Peyer's patch (tissue), 4 donors: ENCODE measurements at regions not wholly inside any gene's neighbourhood (a gene's known extent, or its start where the extent isn't known, plus 50 kb on each side); places are given as distances from the start of the nearest gene placed in this dataset.
A peak's percentile ranks its signal among the peaks of the same experiment; 100 is the strongest.

Experiments
- DNase-seq, 3 donors: peaks; one replicate each; pipeline ENCODE4 v3.0.0-alpha.2; 2017 to 2019
- H3K27ac ChIP-seq, 4 donors: fragments of 200-600 bp; sonication (generic); one replicate each; pipeline ENCODE4 v1.5.1; 2016 to 2019
- H3K27me3 ChIP-seq, 2 donors: fragments of 200-600 bp; sonication (generic); one replicate each; pipeline ENCODE4 v1.5.1; 2019
- H3K36me3 ChIP-seq, 3 donors: fragments of 200-600 bp; sonication (generic); one replicate each; pipeline ENCODE4 v1.5.1; 2016 to 2019
- H3K4me1 ChIP-seq, 4 donors: fragments of 200-600 bp; sonication (generic); one replicate each; pipeline ENCODE4 v1.5.1; 2016 to 2019
- H3K4me3 ChIP-seq, 4 donors: fragments of 200-600 bp; sonication (generic); 1 replicate in 3 of 4; 2 replicates in 1 of 4; pipeline ENCODE4 v1.5.1; 2016 to 2019; ENCODE audit warnings: mild to moderate bottlenecking in 1 of 4
- H3K9me3 ChIP-seq, 4 donors: fragments of 200-600 bp; sonication (generic); one replicate each; pipeline ENCODE4 v1.5.1; 2016 to 2019; ENCODE audit warnings: mild to moderate bottlenecking in 1 of 4
- POLR2A ChIP-seq, 2 donors: fragments of 450-650 bp; IDR thresholded peaks; one replicate each; pipeline ENCODE4 v1.5.1; 2017; ENCODE audit warnings: antibody characterized with exemption in 2 of 2, mild to moderate bottlenecking in 2 of 2, moderate library complexity in 2 of 2
- TF ChIP-seq, protein P1 (sequence below), 6 experiments: fragments of 450-650 bp in 4 of 6; fragments of 200-600 bp in 2 of 6; sonication (generic) in 1 of 6; IDR thresholded peaks; one replicate each; pipeline ENCODE4 v1.5.1; 2017 to 2019; ENCODE audit warnings: antibody characterized with exemption in 6 of 6, mild to moderate bottlenecking in 3 of 6, moderate library complexity in 1 of 6

DNA sequence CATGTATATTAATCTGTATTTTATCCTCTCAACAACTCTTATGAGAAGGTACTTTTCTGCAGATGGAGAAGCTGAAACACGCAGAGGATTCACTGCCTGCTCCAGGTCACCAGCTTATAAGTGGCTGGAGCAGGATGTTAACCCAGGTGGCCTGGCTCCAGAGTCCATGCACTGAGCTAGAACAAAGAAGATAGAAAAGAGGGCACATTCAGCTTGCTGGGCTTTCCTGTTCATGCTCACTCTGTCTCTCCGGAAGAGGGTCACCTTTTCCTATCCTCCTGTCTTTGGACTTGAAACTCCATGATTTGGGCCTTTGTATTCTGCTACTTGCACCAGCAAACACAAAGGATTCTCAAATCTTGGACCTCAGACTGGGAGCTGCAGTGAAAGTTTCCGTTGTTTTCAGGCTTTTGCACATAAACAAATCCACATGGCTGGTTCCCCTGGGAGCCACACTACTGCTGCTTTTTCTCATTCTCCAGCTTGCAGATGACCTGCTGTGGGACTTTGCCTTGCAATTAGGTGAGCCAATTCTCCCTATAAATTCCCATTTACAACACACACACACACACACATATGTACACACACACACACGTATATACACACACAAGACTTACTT is 117.3 kb upstream of the GRK3 start:
- H3K27ac ChIP-seq, result peak overlapping the region in 1 of 4 donors; percentile 75
- TF ChIP-seq, protein P1, sequence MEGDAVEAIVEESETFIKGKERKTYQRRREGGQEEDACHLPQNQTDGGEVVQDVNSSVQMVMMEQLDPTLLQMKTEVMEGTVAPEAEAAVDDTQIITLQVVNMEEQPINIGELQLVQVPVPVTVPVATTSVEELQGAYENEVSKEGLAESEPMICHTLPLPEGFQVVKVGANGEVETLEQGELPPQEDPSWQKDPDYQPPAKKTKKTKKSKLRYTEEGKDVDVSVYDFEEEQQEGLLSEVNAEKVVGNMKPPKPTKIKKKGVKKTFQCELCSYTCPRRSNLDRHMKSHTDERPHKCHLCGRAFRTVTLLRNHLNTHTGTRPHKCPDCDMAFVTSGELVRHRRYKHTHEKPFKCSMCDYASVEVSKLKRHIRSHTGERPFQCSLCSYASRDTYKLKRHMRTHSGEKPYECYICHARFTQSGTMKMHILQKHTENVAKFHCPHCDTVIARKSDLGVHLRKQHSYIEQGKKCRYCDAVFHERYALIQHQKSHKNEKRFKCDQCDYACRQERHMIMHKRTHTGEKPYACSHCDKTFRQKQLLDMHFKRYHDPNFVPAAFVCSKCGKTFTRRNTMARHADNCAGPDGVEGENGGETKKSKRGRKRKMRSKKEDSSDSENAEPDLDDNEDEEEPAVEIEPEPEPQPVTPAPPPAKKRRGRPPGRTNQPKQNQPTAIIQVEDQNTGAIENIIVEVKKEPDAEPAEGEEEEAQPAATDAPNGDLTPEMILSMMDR (IDR thresholded peaks at IDR 0.05), result no peak
- TF ChIP-seq POLR2A (IDR thresholded peaks at IDR 0.05), result no peak
- H3K4me1 ChIP-seq, result peaks cover 0 to 34% (median 2%) of the 10 kb centered on the region in 4 donors
- no peak overlapping the region for H3K4me3 ChIP-seq
- DNase-seq, result no peak
- no peaks in the 10 kb centered on the region for H3K27me3 ChIP-seq
- H3K36me3 ChIP-seq, result no peaks in the 10 kb centered on the region
- no peaks in the 10 kb centered on the region for H3K9me3 ChIP-seq

DNA sequence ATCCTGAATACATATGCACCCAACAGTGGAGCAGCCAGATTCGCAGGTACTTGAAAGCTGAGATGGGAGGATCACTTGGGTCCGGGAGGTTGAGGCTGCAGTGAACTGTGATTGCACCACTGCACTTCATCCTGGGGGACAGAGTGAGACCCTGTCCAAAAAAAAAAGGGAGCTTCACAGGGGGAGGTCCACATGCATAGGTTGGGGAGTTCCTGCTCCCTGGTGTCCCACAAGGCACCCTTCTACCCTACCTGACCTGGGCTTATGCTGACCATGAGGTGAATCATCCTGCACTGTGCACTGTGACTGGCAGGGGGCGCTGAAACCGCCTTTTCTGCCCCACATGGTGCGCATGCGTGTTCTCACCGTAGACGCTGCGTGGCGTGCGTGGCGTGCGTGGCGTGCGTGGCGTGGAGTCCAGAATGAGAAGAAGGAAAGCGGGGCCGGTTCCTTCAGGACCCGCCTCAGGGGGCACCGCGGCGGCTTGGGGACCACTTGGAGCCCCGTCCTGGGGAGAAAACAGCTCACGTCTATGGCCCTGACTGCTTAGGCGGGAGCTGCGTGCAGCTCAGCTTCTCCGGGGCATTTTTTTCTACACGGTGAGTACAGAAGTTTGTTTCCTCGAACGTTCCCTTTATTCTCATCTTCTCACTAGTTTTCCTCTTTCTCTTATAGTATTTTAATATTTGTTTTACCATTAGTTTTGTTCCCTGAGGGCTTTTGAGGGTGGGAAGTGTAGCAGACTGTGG is 116.6 kb upstream of the GRK3 start:
- Histone ChIP-seq H3K4me1 (peaks cover 0 to 36% (median 2%) of the 10 kb centered on the region in 4 donors), H3K9me3 (no peaks in the 10 kb centered on the region), H3K27ac (peak overlapping the region; percentile 60 to 81 (median 77)), H3K4me3 (peak overlapping the region; percentile 57 to 92 (median 68)), H3K27me3 (no peaks in the 10 kb centered on the region), H3K36me3 (no peaks in the 10 kb centered on the region)
- TF ChIP-seq, protein P1 (IDR thresholded peaks at IDR 0.05), result peak; percentile 84 to 99 (median 95)
- TF ChIP-seq POLR2A (IDR thresholded peaks at IDR 0.05), result peak in 1 of 2 donors; percentile 40
- DNase-seq, result peak; percentile 82 to 95 (median 94)

DNA sequence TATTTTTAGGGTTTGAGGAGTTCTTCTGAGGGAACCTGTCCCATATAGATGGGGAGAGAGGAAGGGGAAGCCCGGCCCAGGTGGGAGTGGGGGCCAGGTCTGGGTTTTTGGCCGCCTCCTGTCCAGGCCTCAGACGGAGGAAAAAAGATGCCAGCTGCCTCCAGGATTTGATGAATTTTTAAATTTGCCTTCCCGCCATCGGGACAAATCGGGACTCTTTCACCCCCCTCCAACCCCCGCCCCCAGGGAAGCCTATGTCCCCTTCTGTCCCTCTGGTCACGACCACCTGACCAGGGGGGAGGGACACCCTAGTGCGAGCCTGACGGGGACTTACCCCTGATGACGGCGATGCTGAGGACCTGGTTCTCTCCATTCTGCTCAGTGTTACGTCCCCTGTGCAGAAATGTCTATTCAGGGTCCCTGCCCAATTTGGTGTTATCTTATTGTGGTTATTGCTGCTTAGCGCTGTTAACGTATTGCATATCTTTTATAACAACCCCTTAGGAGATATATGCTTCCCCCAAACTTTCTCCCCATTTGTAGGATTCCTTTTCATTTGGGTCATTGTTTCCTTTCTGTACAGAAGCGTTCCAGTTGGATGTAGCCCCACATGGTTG is 115.9 kb upstream of the GRK3 start:
- DNase-seq, result no peak

DNA sequence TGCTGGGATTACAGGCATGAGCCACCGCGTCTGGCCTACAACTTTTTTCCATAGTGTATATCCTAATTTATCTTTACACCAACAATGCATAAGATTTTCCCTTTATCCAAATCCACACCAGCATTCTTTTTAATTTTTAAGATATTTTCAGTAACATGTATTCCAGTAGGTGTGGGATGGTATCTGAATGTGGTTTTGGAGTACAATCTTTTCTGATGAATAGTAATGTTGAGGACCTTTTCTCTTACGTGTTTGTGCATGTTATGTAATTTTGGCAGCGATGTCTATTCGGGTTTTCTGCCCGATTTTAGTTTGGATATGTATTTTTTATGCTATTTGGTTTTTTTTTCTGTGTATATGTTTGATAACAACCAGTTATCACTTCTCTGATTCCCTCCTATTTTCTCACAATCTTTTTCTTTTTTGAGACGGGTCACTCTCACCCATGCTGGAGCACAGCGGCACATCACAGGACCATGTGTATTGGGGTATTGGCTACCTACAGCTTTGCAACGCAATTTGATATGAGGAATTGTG is 114.6 kb upstream of the GRK3 start:
- TF ChIP-seq, protein P1 (IDR thresholded peaks at IDR 0.05), result no peak
- no peak for TF ChIP-seq POLR2A (IDR thresholded peaks at IDR 0.05)

More for the DNA sequence above, 115.9 kb upstream of the GRK3 start:
- Histone ChIP-seq H3K27ac (peak overlapping the region; percentile 20 to 81 (median 70)), H3K27me3 (no peaks in the 10 kb centered on the region), H3K4me1 (peaks cover 0 to 36% (median 2%) of the 10 kb centered on the region in 4 donors), H3K9me3 (no peaks in the 10 kb centered on the region), H3K36me3 (peaks cover 0 to 3% (median 0%) of the 10 kb centered on the region in 3 donors), H3K4me3 (peak overlapping the region; percentile 57 to 92 (median 68))
- no peak for TF ChIP-seq POLR2A (IDR thresholded peaks at IDR 0.05)

DNA sequence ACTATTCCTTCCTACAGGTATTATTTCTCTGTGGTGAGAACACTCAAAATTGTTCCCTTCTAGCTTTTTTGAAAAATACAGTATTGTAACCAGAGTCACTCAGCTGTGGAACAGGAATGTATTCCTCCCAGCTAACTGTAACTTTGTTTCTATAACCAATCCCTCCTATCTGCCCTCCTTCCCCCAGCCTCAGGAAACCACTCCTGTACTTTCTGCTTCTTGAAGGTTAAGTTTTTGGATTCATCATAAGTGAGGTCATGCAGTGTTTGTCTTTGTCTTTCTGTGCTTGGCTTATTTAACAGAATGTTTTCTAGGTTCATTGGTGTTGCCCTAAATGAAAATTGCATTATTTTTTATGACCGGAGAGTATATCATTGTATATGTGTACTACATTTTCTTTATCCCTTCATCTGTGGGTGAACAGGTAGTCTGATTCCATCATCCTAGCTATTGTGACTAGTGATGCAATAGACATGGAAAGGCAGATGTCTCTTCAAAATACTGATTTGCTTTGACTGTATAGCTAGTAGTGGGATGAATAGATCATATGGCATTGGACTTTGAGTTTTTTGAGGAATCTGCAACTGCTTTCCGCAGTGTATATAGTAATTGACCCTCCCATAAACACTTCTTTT is 112.9 kb upstream of the GRK3 start:
- H3K4me3 ChIP-seq, result no peak overlapping the region
- H3K36me3 ChIP-seq, result peaks cover 0 to 12% (median 0%) of the 10 kb centered on the region in 3 donors
- no peak for DNase-seq
- TF ChIP-seq, protein P1 (IDR thresholded peaks at IDR 0.05), result no peak
- no peak for TF ChIP-seq POLR2A (IDR thresholded peaks at IDR 0.05)
- H3K27me3 ChIP-seq, result no peaks in the 10 kb centered on the region
- peaks cover 0 to 36% (median 2%) of the 10 kb centered on the region in 4 donors for H3K4me1 ChIP-seq
- H3K9me3 ChIP-seq, result no peaks in the 10 kb centered on the region
- no peak overlapping the region for H3K27ac ChIP-seq

More for the DNA sequence above, 114.6 kb upstream of the GRK3 start:
- Histone ChIP-seq H3K9me3 (no peaks in the 10 kb centered on the region), H3K27ac (no peak overlapping the region), H3K4me3 (peak overlapping the region in 1 of 4 donors; percentile 92), H3K27me3 (no peaks in the 10 kb centered on the region), H3K36me3 (peaks cover 0 to 12% (median 0%) of the 10 kb centered on the region in 3 donors), H3K4me1 (peaks cover 0 to 36% (median 2%) of the 10 kb centered on the region in 4 donors)
- DNase-seq, result no peak
